ENCODE measurements at regions not wholly inside any gene's neighbourhood (a gene's known extent, or its start where the extent isn't known, plus 50 kb on each side); places are given as distances from the start of the nearest gene placed in this dataset.
"Not testable (repeated sequence)": the region's sequence is repeated elsewhere in the genome, so short reads cannot be mapped to it uniquely, and the experiment has no call there.

DNA sequence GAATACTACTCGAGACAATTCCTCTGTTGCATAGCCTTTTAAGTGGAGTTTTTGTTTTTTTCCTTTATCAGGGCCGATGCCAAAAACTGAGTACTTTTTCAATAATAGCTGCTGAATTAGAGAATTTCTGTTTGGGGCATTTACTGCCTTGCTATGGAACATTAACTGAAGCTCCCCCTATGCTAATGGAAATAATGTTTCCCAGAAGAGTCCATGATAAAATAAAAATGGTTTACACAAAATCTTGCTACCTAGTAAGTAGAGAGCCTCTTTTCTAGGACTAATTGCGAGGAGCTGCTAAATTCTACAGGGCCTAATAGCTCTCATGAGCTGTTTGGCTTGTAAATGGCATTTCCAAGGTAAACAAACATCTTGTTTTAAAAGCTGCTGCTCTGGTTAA lies 128.2 kb upstream of the MYO10 start:
- Histone ChIP-seq H3K36me3 (ENCODE audit: insufficient read depth, low read length) (no peaks in the 10 kb centered on the region), H4K20me1 (ENCODE audit: insufficient read depth, low read length) (no peaks in the 10 kb centered on the region), H3K4me1 (ENCODE audit: insufficient read depth, low read length, poor library complexity, severe bottlenecking) (no peaks in the 10 kb centered on the region), H3K27ac (ENCODE audit: low read depth, low read length, poor library complexity, severe bottlenecking) (no peak overlapping the region), H3K4me3 (ENCODE audit: low read depth, low read length, poor library complexity, severe bottlenecking) (no peak overlapping the region), H3K4me2 (ENCODE audit: low read length) (no peak overlapping the region), H2AFZ (ENCODE audit: low read length) (no peak overlapping the region), H3K9me3 (ENCODE audit: low read length) (no peaks in the 10 kb centered on the region), H3K9me2 (ENCODE audit: insufficient read depth, low read length) (no peaks in the 10 kb centered on the region), H3K79me2 (ENCODE audit: insufficient read depth, low read depth, low read length) (no peaks in the 10 kb centered on the region)
- DNase-seq (ENCODE audit: low spot score): no peak
- TF ChIP-seq, protein P1, sequence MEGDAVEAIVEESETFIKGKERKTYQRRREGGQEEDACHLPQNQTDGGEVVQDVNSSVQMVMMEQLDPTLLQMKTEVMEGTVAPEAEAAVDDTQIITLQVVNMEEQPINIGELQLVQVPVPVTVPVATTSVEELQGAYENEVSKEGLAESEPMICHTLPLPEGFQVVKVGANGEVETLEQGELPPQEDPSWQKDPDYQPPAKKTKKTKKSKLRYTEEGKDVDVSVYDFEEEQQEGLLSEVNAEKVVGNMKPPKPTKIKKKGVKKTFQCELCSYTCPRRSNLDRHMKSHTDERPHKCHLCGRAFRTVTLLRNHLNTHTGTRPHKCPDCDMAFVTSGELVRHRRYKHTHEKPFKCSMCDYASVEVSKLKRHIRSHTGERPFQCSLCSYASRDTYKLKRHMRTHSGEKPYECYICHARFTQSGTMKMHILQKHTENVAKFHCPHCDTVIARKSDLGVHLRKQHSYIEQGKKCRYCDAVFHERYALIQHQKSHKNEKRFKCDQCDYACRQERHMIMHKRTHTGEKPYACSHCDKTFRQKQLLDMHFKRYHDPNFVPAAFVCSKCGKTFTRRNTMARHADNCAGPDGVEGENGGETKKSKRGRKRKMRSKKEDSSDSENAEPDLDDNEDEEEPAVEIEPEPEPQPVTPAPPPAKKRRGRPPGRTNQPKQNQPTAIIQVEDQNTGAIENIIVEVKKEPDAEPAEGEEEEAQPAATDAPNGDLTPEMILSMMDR (conservative IDR thresholded peaks at IDR 0.05; ENCODE audit: low read length): no peak
- TF ChIP-seq EZH2phosphoT487 (IDR thresholded peaks at IDR 0.05; ENCODE audit: borderline replicate concordance, low read depth, low read length): no peak
- ChIA-PET CTCF (ENCODE audit: unreplicated experiment) (no interaction called here), POLR2A (interaction anchor here (0.9 kb wide), 2 partner anchors 15 to 26 kb away, joined by 3 to 5 read pairs; no protein-coding TSS in a partner anchor)
- intact Hi-C loops (cut with micrococcal nuclease; ENCODE audit: unreplicated experiment): no loop called here
- BruUV-seq (replicated peaks): no TSS peak

DNA sequence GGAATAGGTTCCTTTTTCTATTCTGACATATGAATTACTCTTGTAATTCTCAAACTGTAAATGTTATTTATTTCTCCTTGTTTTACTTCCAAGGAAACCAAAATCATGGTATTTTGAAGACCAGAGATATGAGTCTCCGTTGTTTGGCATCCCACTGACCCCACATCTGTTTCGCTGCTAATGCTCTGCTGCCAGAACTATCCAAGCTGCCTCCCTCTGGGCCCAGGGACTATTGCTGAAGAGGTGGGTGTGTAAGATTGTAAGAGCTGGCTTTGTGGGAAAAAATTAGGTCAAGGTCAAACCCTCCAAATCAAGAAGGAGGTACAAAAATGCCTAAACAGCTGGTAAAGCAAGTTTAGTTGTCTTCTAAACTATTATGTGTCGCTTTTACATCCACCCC lies 129.4 kb upstream of the MYO10 start:
- no TSS peak for BruUV-seq (replicated peaks)
- DNase-seq (ENCODE audit: low spot score): no peak
- no peaks in the 10 kb centered on the region for H3K36me3 ChIP-seq (ENCODE audit: insufficient read depth, low read length)
- no peak overlapping the region for H3K4me2 ChIP-seq (ENCODE audit: low read length)
- H3K9me2 ChIP-seq (ENCODE audit: insufficient read depth, low read length): no peaks in the 10 kb centered on the region
- CTCF ChIA-PET (ENCODE audit: unreplicated experiment): no interaction called here
- intact Hi-C loops (cut with micrococcal nuclease; ENCODE audit: unreplicated experiment): no loop called here
- no peaks in the 10 kb centered on the region for H3K79me2 ChIP-seq (ENCODE audit: insufficient read depth, low read depth, low read length)
- POLR2A ChIA-PET: no interaction called here
- no peak overlapping the region for H3K27ac ChIP-seq (ENCODE audit: low read depth, low read length, poor library complexity, severe bottlenecking)
- H3K4me3 ChIP-seq (ENCODE audit: low read depth, low read length, poor library complexity, severe bottlenecking): no peak overlapping the region
- H4K20me1 ChIP-seq (ENCODE audit: insufficient read depth, low read length): no peaks in the 10 kb centered on the region
- no peaks in the 10 kb centered on the region for H3K4me1 ChIP-seq (ENCODE audit: insufficient read depth, low read length, poor library complexity, severe bottlenecking)
- no peak for TF ChIP-seq EZH2phosphoT487 (IDR thresholded peaks at IDR 0.05; ENCODE audit: borderline replicate concordance, low read depth, low read length)
- TF ChIP-seq, protein P1 (conservative IDR thresholded peaks at IDR 0.05; ENCODE audit: low read length): no peak
- H3K9me3 ChIP-seq (ENCODE audit: low read length): no peaks in the 10 kb centered on the region
- no peak overlapping the region for H2AFZ ChIP-seq (ENCODE audit: low read length)

DNA sequence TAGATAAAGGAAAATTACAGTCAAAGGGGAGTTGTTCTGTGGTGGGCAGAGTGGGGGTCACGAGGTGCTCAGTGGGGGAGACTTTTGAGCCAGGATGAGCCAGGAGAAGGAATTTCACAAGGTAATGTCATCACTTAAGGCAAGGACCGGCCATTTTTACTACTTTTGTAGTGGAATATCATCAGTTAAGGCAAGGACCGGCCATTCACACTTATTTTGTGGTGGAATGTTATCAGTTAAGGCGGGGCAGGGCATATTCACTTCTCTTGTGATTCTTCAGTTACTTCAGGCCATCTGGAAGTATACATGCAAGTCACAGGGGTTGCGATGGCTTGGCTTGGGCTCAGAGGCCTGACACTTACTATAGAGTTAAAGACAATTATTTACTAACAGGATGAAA lies 129.9 kb upstream of the MYO10 start:
- CTCF ChIA-PET (ENCODE audit: unreplicated experiment); intact Hi-C loops (cut with micrococcal nuclease; ENCODE audit: unreplicated experiment); POLR2A ChIA-PET: not testable (repeated sequence)

More for the DNA sequence above, 129.9 kb upstream of the MYO10 start:
- H2AFZ ChIP-seq (ENCODE audit: low read length); H3K9me2 ChIP-seq (ENCODE audit: insufficient read depth, low read length); DNase-seq (ENCODE audit: low spot score); H3K27ac ChIP-seq (ENCODE audit: low read depth, low read length, poor library complexity, severe bottlenecking); H3K79me2 ChIP-seq (ENCODE audit: insufficient read depth, low read depth, low read length); H3K9me3 ChIP-seq (ENCODE audit: low read length); H4K20me1 ChIP-seq (ENCODE audit: insufficient read depth, low read length); H3K4me1 ChIP-seq (ENCODE audit: insufficient read depth, low read length, poor library complexity, severe bottlenecking); H3K4me3 ChIP-seq (ENCODE audit: low read depth, low read length, poor library complexity, severe bottlenecking); BruUV-seq (replicated peaks); H3K36me3 ChIP-seq (ENCODE audit: insufficient read depth, low read length); H3K4me2 ChIP-seq (ENCODE audit: low read length): not testable (repeated sequence)

All from OCI-LY7 (cell line).